Hematopoietic multipotent progenitor cell treated with erythropoietin and hydrocortisone succinate and interleukin-3 and kit ligand, for 4 days (in vitro differentiated cells): ENCODE measurements at regions not wholly inside any gene's neighbourhood (a gene's known extent, or its start where the extent isn't known, plus 50 kb on each side); places are given as distances from the start of the nearest gene placed in this dataset.
"Not testable (repeated sequence)": the region's sequence is repeated elsewhere in the genome, so short reads cannot be mapped to it uniquely, and the experiment has no call there.

Experiments
- DNase-seq: peaks from one replicate; pipeline ENCODE4 v3.0.0-alpha.2; 2015

GRCh38 chr7:15143936-15144335 is 241.4 kb upstream of the DGKB start:
- DNase-seq = no peak

GRCh38 chr7:15143121-15143520 is 240.6 kb upstream of the DGKB start:
- no peak for DNase-seq

GRCh38 chr7:15140431-15140830 is 237.9 kb upstream of the DGKB start:
- no peak for DNase-seq

DNA sequence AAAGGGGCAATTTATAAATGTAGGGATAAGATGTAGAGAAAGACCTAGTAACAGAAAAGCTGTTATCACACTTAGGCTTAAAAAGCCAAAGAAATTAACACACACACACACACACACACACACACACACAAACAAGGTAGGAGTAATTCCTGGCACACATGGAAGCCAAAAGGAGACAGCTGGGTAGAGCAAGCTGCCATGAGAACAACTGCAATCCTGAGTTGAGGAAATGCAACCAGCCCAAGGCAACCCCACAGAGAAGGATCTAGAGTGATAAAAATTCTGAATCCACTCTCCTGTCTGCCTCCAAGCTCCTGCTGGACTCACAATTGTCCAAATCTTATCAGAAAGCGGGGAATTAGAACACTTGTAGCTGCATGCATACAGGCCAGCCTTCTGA is 229.1 kb upstream of the DGKB start:
- DNase-seq = no peak

DNA sequence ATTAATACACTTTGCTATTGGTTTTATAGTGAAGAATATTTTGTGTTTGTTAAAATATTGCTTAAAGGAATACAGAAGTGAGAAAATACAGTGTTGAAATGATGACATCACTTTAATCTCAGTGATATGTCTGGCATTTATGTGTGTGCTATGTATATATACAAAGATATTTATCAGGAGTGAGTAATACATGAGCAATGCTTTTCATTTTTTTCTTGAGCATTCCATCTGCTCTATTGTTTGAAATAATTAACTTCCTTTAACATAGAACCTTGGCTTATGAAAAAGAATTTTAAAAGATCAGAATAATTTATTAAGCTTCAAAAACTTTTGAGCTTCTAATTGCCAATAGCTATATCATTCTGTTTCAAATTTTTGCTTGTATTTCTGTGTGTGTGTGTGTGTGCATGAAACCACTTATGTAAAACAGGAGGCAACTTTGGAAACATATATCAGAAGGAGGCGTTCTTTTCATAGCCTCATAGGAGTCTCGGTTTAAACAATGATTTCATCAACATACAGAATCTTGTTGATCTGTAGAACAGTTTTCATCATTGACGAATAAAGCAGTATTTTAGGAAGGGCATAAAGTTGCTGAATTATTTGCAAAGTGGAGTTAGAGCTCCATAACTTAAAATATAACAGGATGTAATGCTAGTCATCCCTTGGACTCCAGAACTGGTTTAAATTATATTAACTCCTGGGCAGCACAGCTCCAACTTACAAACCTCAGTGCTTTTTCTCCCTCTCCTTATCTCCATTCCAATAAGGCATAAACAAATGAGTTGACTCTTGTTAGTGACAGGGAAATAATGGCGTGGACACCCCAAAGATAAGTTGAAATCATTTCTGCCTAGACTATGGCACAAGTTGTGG is 228.4 kb upstream of the DGKB start:
- no peak for DNase-seq

- DNase-seq = no peak
Measured at GRCh38 chr7:15128716-15129115, 226.2 kb upstream of the DGKB start.

DNA sequence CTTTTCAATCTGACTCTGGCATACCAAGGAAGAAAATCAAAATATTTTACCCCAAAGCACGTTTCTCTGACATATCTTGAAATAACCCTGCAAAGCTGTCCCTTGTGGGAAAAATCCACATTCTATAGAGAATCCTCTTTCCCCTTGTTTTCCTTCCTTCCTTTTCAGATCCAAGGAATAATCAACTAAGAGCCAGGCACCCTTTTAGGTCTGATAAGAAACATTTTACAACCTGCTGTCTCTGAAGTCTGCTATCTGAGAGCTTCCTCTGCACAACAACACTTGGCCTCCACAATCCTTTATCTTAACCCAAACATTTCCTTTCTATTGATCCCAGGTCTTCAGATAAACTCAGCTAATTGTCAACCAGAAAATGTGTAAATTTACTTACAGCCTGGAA is 224.1 kb upstream of the DGKB start:
- DNase-seq = peak; percentile 5

GRCh38 chr7:15123901-15124300 is 221.3 kb upstream of the DGKB start:
- DNase-seq = no peak

- DNase-seq = no peak
Measured at GRCh38 chr7:15113752-15114151, 211.2 kb upstream of the DGKB start.

DNA sequence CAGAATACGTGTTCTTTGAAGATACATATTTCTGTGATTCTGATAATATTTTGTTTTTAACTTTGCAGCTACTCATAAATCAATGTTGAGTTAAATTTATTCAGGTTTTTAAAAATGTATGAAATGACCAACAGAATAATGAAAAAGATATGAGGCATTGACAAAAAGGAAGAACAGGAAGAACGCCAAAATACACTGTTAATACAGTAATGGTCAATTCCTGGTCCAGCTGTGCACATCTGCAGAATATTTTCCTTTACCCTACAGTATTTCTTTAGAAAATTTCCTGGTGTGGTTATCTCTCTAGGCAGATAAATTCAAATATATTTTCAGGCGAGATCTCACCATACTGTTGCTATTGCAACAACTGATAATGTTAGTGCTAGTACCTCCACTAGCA is 203.2 kb upstream of the DGKB start:
- no peak for DNase-seq

DNA sequence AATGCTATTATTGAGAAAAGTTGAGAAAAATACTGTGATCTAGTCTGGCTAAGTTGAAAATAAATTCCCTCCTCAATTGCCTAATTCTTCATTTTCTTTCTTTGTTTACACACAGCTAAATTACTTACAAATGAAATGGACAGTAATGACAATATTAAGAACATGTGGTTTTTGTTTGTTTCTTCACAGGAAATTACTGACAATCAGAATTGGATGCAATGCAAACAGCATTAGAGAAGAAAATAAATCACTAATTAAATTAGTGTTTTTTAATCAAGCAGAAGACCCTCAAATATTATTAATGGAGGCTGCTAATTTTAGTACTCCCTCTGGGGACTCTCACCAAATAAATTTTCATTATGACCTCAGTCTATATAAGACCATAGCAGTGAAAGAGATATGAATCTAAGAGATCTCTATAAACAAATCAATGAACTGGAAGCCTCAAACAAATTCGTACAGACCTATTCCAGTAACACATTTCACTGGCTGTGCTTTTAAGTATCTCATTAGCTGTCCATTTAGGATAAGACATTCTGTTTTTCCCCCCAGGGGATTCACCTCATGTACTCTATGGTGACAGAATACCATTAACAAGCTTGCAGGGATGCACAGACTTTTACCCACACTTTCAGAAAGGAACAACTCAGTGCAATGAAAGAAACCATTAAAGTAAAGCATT is 202.0 kb upstream of the DGKB start:
- DNase-seq = no peak

DNA sequence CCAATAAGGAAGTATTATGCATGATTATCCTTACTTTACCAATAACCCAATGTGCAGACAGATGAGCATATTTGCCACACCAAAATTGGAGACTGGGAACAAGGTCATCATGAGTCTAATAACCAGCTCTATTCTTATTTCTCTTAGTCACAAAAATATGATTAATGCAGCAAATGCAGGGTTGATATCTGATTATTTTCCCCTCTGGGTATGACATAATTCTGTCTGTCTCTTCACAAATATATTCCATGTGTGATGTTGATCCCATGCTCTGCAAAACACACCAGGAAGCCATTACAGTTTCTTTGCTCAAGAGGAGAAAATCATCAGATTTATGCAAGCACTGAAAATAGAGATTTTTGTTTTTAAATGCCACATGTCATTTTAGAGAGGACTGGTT is 196.5 kb upstream of the DGKB start:
- DNase-seq = no peak

DNA sequence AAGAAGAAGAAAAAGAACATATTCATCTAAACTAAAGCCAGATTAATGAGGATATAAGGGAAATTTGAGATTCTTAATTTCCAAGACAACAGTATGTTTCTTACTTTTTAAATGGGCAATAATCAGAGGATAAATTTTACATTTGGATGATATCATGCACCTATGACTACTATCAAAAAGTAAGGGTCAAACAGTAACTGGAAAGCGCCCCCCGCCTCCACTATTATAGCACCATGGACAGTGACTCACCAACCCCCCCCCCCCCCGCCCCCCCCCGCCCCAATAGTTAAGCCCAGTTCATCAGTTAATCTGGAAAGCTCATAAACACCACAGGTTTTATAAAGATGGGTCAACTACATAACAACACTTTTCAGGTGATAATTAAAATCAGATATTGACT is 194.3 kb upstream of the DGKB start:
- no peak for DNase-seq

GRCh38 chr7:15094989-15095388 is 192.4 kb upstream of the DGKB start:
- DNase-seq = no peak

- no peak for DNase-seq
Measured at GRCh38 chr7:15087771-15088170, 185.2 kb upstream of the DGKB start.

DNA sequence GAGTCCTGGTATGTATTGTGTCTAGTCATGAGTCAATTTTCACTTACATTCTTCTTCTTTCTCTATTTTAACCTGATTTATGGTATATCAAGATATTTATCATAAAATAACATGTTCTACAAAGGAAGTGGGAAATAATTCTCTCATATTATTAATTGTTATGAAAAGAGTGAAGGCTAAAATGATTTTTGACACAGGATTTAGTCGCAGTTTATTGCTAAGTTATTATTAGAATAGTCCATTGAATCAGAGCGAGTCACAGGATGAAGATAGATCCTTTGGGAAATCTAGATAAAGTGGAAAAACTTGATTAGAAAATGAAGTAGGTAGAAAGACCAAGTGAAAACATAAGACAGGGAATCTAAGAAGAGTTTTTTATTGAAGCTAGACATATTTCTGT is 184.3 kb upstream of the DGKB start:
- DNase-seq = no peak

DNA sequence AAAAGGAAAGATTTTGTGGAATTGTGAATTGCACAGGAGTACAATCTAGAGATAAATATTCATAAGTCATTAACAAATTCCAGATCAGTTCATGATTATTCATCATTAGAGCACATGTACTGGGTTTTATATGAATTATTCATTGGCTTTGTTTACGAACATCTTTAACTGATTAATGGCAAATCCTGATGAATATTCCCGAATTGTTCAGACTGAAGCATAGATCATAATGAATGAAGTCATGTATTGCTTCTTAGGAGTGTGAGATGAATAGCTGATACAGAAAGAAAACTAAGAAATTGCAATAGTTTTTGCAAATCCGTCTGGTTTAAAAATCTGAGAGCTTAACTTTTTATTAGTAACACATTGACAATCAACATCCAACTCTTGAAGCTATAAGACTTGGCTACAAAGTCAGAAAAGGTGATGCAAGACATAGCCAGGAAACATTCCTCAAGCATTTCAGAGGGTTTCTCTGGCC is 183.6 kb upstream of the DGKB start:
- DNase-seq = no peak

GRCh38 chr7:15085366-15085765 is 182.8 kb upstream of the DGKB start:
- DNase-seq = no peak

GRCh38 chr7:15084368-15084767 is 181.8 kb upstream of the DGKB start:
- DNase-seq = no peak

- no peak for DNase-seq
Measured at GRCh38 chr7:15081891-15082290, 179.3 kb upstream of the DGKB start.

GRCh38 chr7:15073301-15073700 is 170.8 kb upstream of the DGKB start:
- DNase-seq = no peak

DNA sequence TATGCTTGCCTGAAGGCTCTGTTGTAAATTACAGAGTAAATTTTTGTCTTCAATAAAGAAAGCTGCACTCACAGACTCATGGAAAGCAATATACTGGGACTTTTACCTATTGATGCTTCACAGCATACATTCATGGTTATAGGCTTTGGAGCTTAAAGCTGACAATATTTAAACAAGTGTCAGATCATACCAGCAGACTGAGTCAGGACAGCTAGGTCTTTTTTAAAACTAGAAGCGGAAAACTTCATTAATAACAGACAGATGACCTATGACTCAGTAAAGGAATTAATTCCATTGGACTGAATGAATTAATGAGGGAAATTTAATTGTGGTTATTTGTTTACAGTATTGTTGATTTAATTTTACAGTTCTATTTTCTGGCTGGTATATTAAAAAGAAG is 165.8 kb upstream of the DGKB start:
- DNase-seq = no peak

DNA sequence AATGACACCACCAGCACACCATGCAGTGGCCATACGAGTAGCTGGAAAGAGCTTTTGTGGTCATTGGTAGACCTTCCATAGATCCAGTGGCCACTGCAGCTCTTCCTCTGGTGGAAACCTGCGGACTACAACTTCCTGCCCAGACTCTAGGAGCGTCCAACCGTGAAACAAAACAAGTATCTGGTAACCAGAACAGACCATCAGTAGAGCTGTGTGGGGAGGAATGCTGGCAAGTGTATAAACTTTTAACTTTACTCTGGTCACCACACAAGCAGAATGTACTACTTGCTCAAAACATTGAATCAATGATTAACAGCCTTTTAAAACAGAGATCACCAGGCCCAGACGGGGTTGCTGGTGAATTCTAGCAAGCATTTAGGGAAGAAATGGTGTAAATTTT is 154.7 kb upstream of the DGKB start:
- DNase-seq = no peak

DNA sequence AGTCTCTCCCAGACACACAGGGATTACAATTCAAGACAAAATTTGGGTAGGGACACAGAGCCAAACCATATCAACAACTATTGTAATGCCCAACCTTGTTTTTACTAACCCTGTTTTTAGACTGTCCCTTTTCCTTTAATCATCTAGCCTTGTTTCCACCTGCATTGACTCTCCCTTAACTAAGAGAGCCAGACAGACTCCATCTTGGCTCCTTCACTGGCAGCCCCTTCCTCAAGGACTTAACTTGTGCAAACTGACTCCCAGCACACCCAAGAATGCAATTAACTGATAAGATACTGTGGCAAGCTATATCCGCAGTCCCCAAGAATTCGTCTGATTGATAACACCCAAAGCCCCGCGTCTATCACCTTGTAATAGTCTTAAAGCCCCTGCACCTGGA is 151.8 kb upstream of the DGKB start:
- DNase-seq = not testable (repeated sequence)

- no peak for DNase-seq
Measured at GRCh38 chr7:15049157-15049556, 146.6 kb upstream of the DGKB start.
